Vagina (tissue), 2 donors: ENCODE measurements at regions not wholly inside any gene's neighbourhood (a gene's known extent, or its start where the extent isn't known, plus 50 kb on each side); places are given as distances from the start of the nearest gene placed in this dataset.

Experiments
- CTCF ChIP-seq, 3 experiments: fragments of 450-650 bp in 2 of 3; fragments of 200-600 bp in 1 of 3; sonication (generic) in 1 of 3; IDR thresholded peaks; one replicate each; pipeline ENCODE4 v1.5.1; 2017 to 2019; ENCODE audit warnings: antibody characterized with exemption in 3 of 3, mild to moderate bottlenecking in 2 of 3, moderate library complexity in 2 of 3
- POLR2AphosphoS5 ChIP-seq, 2 donors: sonication (generic); formaldehyde crosslinking; IDR thresholded peaks; one replicate each; pipeline ENCODE4 v1.9.0; 2017; ENCODE audit warnings: antibody characterized with exemption in 2 of 2, mild to moderate bottlenecking in 2 of 2, low read depth in 1 of 2; ENCODE audit not compliant: insufficient read depth in 1 of 2

- no peak for TF ChIP-seq CTCF (IDR thresholded peaks at IDR 0.05)
- no peak for TF ChIP-seq POLR2AphosphoS5 (IDR thresholded peaks at IDR 0.05; ENCODE audit: insufficient read depth in 1 of 2, low read depth in 1 of 2)
These were observed 239.4 kb upstream of the ZNF462 start for GRCh38 chr9:106623558-106623957.
